ENCODE measurements at regions not wholly inside any gene's neighbourhood (a gene's known extent, or its start where the extent isn't known, plus 50 kb on each side); places are given as distances from the start of the nearest gene placed in this dataset.

DNA sequence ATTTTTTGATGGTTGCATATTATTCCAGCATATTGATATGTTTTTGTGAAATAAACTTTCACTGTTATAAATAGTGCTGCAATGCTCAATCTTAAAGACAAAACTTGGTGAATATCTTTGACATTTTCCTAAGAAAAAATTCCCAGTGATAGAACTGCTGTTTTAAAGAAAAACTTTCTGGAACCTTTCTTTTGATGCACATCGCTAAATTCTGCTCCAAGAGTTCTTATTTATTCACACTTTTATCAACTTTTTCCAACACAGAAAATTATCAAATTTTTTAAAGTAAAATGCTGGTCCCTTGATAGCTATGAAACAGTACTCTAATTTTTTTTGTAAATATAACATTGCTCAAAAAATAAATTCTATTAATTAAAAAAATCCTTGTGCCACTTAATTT lies 196.6 kb downstream of the HS3ST3A1 start:
- Mint-ChIP-seq H3K36me3 (no peaks in the 10 kb centered on the region), H3K27me3 (ENCODE audit: low read depth) (no peaks in the 10 kb centered on the region), H3K9me3 (peaks cover 10% of the 10 kb centered on the region), H3K4me3 (no peak overlapping the region), H3K4me1 (peaks cover 2% of the 10 kb centered on the region), H3K27ac (no peak overlapping the region)
- TF ChIP-seq, protein P1, sequence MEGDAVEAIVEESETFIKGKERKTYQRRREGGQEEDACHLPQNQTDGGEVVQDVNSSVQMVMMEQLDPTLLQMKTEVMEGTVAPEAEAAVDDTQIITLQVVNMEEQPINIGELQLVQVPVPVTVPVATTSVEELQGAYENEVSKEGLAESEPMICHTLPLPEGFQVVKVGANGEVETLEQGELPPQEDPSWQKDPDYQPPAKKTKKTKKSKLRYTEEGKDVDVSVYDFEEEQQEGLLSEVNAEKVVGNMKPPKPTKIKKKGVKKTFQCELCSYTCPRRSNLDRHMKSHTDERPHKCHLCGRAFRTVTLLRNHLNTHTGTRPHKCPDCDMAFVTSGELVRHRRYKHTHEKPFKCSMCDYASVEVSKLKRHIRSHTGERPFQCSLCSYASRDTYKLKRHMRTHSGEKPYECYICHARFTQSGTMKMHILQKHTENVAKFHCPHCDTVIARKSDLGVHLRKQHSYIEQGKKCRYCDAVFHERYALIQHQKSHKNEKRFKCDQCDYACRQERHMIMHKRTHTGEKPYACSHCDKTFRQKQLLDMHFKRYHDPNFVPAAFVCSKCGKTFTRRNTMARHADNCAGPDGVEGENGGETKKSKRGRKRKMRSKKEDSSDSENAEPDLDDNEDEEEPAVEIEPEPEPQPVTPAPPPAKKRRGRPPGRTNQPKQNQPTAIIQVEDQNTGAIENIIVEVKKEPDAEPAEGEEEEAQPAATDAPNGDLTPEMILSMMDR (IDR thresholded peaks at IDR 0.05; ENCODE audit: unreplicated experiment): no peak
- DNase-seq (ENCODE audit: low spot score in 2 of 2, unreplicated experiment in 2 of 2): no peak

DNA sequence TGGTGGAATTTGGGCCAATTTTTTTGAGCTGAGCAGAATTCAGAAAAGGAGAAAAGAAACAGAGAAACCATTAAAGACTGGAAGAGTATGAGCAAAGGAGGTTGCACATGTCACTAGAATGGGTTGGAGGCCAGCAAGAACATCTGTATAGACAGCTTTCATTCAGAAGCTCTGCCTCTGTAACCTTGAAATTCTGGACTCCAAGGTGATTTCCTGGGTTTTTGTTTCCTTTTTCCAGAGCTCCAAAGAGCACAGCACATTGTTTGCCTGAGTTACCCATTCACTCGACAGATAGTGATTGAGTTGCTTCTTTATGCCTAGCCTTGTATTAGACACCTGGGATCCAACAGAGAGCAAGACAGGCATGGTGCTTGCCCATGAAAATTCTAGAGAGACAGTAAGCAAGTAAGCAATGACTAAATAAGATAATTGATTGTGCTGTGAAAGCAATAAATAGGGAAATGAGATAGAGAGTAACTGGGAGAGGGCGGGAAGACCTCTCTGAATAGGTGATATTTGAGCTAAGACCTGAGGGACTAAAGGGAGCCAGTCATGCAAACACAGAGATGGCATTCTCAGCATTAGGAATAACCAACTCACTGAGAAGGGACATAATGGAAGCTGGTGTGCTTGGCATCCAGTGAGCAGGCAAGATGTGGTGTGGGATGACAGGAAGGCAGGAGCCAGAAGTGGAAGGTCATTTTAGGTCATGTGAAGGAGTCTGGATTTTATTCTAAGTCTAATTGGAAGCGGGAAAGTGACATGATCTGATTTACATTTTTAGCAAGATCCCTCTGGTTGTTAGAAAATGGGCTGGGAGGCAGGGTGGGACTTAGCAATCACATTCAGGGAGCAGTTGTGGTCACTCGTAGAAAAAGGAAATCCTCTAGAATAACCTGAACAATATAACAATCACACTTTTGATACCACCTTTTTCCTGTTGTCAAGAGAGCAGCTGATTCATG lies 197.5 kb downstream of the HS3ST3A1 start:
- Mint-ChIP-seq H3K4me1 (peaks cover 3% of the 10 kb centered on the region), H3K27ac (no peak overlapping the region), H3K4me3 (no peak overlapping the region), H3K27me3 (ENCODE audit: low read depth) (no peaks in the 10 kb centered on the region), H3K9me3 (peaks cover 6% of the 10 kb centered on the region), H3K36me3 (no peaks in the 10 kb centered on the region)
- TF ChIP-seq, protein P1 (IDR thresholded peaks at IDR 0.05; ENCODE audit: unreplicated experiment): no peak
- no peak for DNase-seq (ENCODE audit: low spot score in 2 of 2, unreplicated experiment in 2 of 2)

DNA sequence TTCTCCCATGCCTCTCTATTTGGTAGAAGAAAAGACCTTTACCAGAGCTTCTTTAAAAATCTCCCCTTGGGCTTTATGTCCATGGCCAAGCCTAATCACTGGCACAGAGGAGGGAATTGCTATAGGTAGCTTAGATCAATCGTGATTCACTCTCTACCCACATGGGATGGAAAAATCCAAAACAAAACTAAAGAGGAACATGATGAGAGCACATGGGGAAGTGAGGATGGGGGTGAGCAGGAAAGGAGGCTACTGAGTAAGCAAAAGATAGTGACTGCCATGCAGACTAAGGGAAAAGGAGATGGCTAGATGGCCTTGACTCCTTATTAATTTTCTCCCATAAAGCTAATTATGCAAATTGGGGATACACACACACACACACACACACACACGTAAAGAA lies 201.2 kb downstream of the HS3ST3A1 start:
- DNase-seq (ENCODE audit: low spot score in 2 of 2, unreplicated experiment in 2 of 2): no peak
- H3K36me3 Mint-ChIP-seq: no peaks in the 10 kb centered on the region
- H3K4me1 Mint-ChIP-seq: peaks cover 19% of the 10 kb centered on the region
- peaks cover 6% of the 10 kb centered on the region for H3K9me3 Mint-ChIP-seq
- H3K27ac Mint-ChIP-seq: no peak overlapping the region
- H3K4me3 Mint-ChIP-seq: no peak overlapping the region
- TF ChIP-seq, protein P1 (IDR thresholded peaks at IDR 0.05; ENCODE audit: unreplicated experiment): no peak
- H3K27me3 Mint-ChIP-seq (ENCODE audit: low read depth): no peaks in the 10 kb centered on the region

DNA sequence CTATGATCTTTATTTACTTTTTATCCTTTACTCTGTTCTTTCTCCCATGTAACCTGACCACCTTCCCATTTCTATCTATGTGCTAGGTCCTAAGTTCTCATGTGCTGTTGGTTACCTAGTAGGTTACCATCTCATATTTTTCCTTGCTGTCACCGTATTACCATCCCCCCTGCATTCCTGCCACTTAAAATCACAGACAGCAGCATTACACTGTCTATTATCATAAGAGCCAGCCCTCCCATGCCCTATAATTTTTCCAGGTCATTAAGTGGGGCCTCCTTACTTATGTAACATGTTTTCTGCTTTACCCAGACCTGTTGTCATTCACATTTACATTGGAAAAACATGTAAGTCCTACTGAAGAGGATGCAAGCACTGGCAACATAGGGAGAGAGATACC lies 202.9 kb downstream of the HS3ST3A1 start:
- H3K4me3 Mint-ChIP-seq: no peak overlapping the region
- no peak overlapping the region for H3K27ac Mint-ChIP-seq
- H3K27me3 Mint-ChIP-seq (ENCODE audit: low read depth): no peaks in the 10 kb centered on the region

DNA sequence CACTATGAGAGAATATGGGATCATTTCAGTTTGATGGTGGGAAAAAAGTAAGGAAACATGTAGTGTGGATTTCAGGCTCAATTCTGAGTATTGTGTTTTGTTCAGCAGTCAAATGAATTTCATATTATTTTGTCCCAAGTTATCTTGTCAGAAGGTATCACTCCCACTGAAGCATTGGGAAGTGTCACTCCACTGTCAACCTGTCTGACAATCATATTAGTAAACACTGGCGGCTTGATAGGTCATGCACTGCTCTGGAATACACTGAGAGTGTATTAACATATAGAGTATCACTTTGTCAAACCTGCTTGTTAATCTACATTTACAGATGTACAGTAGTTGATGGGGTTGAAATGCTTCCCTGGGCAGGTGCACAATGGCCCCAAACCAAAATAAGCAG lies 203.6 kb downstream of the HS3ST3A1 start:
- H3K27ac Mint-ChIP-seq: no peak overlapping the region
- no peak overlapping the region for H3K4me3 Mint-ChIP-seq
- no peaks in the 10 kb centered on the region for H3K27me3 Mint-ChIP-seq (ENCODE audit: low read depth)
- H3K9me3 Mint-ChIP-seq: peaks cover 6% of the 10 kb centered on the region
- peaks cover 22% of the 10 kb centered on the region for H3K4me1 Mint-ChIP-seq
- DNase-seq (ENCODE audit: low spot score in 2 of 2, unreplicated experiment in 2 of 2): no peak
- H3K36me3 Mint-ChIP-seq: no peaks in the 10 kb centered on the region
- TF ChIP-seq, protein P1 (IDR thresholded peaks at IDR 0.05; ENCODE audit: unreplicated experiment): no peak

More for the DNA sequence above, 202.9 kb downstream of the HS3ST3A1 start:
- TF ChIP-seq, protein P1 (IDR thresholded peaks at IDR 0.05; ENCODE audit: unreplicated experiment): no peak
- Mint-ChIP-seq H3K9me3 (peaks cover 6% of the 10 kb centered on the region), H3K4me1 (peaks cover 21% of the 10 kb centered on the region), H3K36me3 (no peaks in the 10 kb centered on the region)
- DNase-seq (ENCODE audit: low spot score in 2 of 2, unreplicated experiment in 2 of 2): no peak
